ENCODE measurements at regions not wholly inside any gene's neighbourhood (a gene's known extent, or its start where the extent isn't known, plus 50 kb on each side); places are given as distances from the start of the nearest gene placed in this dataset.

- DNase-seq (ENCODE audit: low spot score) = no peak
Measured at GRCh38 chr6:19325335-19325789, 511.8 kb upstream of the ID4 start.

DNA sequence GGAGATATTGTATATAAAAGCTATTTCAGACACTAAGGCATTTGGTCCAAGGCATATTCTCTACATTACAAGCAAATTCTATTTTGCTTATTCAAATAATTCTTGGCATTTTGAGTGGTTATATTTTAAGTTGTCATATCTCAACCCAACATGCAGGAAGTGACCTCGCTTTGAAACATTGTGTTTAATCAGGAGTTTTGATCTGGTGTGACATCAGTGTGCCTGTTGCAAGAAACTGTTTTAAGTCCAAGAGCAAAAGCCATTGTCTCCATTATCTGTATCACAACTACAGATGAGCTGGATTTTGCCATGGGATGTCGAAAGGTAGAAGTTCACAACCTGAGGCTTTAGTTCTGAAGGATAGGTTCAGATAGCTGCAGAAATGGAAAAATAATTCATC lies 509.9 kb upstream of the ID4 start:
- no peak for DNase-seq (ENCODE audit: low spot score)

GRCh38 chr6:19327661-19328060 lies 509.5 kb upstream of the ID4 start:
- DNase-seq (ENCODE audit: low spot score) = no peak

GRCh38 chr6:19329078-19329477 lies 508.1 kb upstream of the ID4 start:
- no peak for DNase-seq (ENCODE audit: low spot score)

DNA sequence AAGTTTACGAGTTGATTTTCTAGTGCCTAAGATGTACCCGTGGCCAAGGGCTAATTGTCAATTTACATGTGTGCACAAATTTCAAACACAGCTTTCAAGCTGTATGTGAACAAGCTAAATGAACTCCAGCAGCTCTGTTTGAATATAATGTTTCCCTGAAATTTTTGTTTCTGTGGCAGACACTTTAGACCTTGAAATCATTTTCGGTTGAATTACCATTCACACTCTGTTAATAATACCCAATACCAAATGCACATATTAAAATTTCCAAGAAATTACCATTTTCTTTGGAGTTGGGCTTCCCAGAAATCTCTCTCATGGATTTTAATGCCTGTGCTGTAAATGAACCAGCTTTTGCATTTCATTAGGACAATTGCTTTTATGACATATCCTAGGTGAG lies 506.1 kb upstream of the ID4 start:
- DNase-seq (ENCODE audit: low spot score) = no peak

- DNase-seq (ENCODE audit: low spot score) = no peak
Measured at GRCh38 chr6:19332806-19333460, 504.2 kb upstream of the ID4 start.

- no peak for DNase-seq (ENCODE audit: low spot score)
Measured at GRCh38 chr6:19333936-19334335, 503.2 kb upstream of the ID4 start.

GRCh38 chr6:19336579-19336978 lies 500.6 kb upstream of the ID4 start:
- no peak for DNase-seq (ENCODE audit: low spot score)

GRCh38 chr6:19337101-19337500 lies 500.1 kb upstream of the ID4 start:
- no peak for DNase-seq (ENCODE audit: low spot score)

- DNase-seq (ENCODE audit: low spot score) = no peak
Measured at GRCh38 chr6:19342616-19343015, 494.6 kb upstream of the ID4 start.

DNA sequence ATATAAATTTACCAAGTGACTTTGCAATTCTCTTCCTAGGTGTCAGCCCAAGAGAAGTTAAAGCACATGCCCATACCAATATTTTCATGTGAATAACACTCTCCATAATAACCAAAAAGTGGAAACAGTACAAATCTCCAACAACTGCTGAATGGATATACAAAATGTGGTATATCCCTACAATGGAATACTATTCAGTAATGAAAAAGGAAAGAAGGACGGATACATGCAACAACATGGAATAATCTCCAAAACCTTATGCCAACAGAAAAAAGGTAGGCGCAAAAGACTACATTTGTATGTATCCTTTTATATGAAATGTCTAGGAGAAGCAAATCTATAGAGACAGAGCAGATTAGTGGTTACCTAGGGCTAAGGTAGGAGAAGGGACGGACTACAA lies 487.7 kb upstream of the ID4 start:
- no peak for DNase-seq (ENCODE audit: low spot score)

GRCh38 chr6:19354181-19354580 lies 483.0 kb upstream of the ID4 start:
- DNase-seq (ENCODE audit: low spot score) = no peak

DNA sequence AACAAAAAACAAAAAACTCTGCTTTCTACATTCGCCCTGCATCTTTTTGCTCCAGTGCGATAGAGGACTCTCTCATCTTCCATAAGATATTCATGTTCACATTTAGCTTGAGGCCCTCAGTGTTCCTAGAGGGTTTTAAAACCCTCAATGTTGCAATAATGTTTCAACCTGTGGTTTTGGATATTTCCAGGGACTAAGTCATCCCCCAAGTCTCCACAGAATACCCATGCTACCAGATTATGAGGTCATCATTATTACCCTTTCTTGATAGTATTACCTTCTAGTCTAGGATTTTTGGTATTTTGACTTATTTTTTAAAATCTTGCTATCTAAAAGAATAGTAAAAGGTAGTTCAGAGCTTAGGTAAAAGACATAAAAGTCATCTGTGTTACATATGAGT lies 480.5 kb upstream of the ID4 start:
- no peak for DNase-seq (ENCODE audit: low spot score)

DNA sequence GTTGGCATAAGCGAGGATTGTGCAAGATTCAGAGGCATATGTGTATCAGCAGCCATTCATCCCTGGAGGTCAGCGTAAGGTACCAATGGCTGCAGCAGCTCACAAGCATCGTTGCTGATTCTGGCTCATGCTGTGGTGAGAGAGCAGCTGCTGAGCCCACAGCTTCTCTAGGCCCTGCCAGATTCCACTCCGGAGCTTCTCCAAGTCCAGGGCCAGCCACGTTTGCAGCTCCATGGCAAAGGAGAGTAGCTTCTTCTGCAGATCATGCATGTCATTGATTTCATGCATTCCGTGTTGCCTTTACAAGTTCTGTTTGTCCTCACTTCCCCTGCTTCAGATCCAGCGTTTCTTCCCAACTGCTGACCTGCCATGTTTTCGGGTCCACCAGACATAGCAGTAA lies 474.8 kb upstream of the ID4 start:
- DNase-seq (ENCODE audit: low spot score) = no peak

- no peak for DNase-seq (ENCODE audit: low spot score)
Measured at GRCh38 chr6:19368511-19368910, 468.7 kb upstream of the ID4 start.

- DNase-seq (ENCODE audit: low spot score) = no peak
Measured at GRCh38 chr6:19369785-19370184, 467.4 kb upstream of the ID4 start.

GRCh38 chr6:19370831-19371230 lies 466.3 kb upstream of the ID4 start:
- no peak for DNase-seq (ENCODE audit: low spot score)

DNA sequence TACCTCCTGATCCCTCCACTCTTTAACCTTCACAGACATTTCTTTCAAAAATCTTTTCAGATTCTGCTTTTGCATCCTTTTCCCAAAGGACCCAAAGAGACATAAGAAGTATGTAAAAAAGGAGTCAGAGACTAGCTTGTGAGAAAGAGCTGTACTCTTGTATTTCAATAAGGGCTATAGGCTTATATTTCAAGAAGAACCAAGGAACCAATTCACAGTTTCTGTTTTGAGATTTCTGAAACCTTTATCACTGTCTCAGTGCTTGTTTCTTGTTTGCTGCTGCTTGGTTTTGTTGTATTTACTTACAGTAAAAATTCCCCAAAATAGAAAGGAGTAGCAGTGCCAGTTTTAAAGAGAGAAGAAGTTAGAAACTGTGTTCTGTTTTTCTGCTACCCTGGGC lies 461.6 kb upstream of the ID4 start:
- DNase-seq (ENCODE audit: low spot score) = no peak

DNA sequence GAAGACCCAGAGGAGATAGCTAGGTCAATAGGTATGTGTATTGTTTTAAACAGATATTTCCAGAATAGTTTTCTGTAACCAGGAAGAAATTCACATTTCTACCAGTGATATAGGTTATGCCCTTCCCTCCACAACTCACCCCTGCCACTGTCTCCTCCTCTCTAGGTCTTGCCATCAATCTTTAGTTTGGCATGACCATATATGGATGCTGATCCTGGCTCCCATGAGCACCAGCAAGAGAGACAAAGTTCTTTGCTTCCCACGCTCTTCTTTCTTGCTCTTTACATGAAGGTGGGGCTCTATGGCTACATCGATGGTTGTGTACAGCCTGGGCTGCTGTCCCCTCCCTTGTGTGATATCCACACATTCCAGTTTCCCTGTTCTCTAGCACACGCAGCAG lies 459.4 kb upstream of the ID4 start:
- no peak for DNase-seq (ENCODE audit: low spot score)

- DNase-seq (ENCODE audit: low spot score) = no peak
Measured at GRCh38 chr6:19380293-19380692, 456.9 kb upstream of the ID4 start.

DNA sequence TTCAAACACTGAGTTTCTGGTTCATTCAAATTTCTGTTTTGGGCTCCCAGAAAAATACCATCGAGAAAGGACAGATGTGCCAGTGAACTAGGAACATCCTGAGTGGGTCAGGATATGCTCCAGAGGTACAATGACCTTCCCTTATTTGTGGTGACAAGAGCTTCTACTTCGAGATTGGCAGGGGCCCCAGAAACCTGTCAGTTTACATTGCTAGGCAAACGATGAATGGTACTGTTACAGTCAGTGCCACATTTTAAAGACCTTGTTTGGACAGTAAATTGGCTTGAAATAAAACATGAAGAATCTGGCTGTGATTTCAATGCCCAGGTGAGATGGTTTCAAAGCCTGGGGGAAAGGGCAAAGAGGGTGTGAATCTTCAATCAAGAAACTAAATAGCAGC lies 454.5 kb upstream of the ID4 start:
- no peak for DNase-seq (ENCODE audit: low spot score)

DNA sequence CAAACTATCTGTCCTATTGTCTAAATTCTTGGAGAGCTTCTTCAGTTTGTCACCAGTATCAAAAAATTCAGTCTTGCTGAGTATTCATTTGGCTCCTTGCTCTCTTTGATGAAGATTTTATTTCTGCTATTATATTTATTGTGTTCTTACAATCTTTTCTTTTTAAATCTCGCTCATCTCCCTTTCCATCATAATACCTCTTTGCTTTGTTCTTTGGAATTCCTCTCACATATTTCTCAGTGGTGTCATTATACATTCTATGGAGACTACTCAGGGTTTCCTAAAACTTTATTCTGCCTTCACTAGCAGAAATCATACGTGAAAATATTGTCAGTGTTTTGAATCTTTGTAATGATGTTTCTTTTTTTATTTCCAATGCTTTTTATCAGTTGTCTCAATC lies 445.2 kb upstream of the ID4 start:
- DNase-seq (ENCODE audit: low spot score) = no peak

DNA sequence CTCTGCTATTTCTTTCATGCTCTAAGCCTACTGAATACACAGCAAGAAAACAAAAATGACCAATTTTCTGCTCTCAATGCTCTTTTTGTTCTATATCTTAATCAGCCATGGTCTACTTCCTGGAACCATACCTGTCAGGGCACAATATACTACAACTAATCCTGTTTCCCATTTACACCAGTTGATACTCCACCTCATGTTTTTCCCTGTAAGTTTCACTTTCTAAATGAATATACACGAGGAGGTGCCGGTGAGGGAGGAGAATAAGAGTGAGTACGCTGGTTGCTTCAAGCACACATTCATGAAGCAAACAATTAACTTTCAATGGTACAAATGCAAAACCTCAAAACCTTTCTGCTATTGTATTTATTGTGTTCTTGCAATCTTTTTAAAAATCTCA lies 443.1 kb upstream of the ID4 start:
- DNase-seq (ENCODE audit: low spot score) = no peak

DNA sequence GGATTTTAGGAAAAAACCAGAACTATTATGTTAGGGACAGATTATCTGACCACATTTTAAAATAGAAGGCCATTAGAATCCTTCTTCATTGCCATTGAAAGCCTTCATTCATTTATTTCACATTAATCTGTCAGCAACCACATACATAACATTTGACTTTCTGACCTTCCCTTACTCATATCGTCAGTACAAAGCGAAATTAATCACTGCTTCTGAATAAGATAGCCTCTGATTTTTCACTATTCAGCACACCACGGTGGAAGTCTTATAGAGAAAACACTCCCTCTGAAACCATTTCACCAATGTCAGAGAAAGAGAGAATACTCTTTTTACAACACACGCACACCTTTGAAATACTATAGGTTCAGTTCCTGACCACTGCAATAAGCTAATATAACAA lies 442.5 kb upstream of the ID4 start:
- no peak for DNase-seq (ENCODE audit: low spot score)

DNA sequence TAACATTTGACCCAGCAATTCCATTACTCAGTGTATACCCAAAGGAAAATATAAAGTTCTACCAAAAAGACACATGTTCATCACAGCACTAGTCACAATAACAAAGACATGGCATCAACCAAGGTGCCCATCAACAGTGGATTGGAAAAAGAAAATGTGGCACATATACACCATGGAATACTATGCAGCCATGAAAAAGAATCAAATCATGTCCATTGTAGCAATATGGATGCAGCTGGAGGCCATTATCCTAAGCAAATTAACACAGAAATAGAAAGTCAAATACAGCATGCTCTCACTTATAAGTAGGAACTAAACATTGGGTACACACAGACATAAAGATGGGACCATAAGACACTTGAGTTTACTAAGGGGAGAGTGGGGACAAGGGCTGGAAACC lies 441.9 kb upstream of the ID4 start:
- DNase-seq (ENCODE audit: low spot score) = no peak
